Ramos (cell line): ENCODE measurements at regions not wholly inside any gene's neighbourhood (a gene's known extent, or its start where the extent isn't known, plus 50 kb on each side); places are given as distances from the start of the nearest gene placed in this dataset.
"Not testable (repeated sequence)": the region's sequence is repeated elsewhere in the genome, so short reads cannot be mapped to it uniquely, and the experiment has no call there.

ENCODE experiments used
- in situ Hi-C: fragments of 300-500 bp; cut with MboI; formaldehyde crosslinking; loops from one replicate; pipeline ENCODE4 v1.14.3; 2022; ENCODE audit warnings: low sequenced_read_pairs; ENCODE audit not compliant: unreplicated experiment

DNA sequence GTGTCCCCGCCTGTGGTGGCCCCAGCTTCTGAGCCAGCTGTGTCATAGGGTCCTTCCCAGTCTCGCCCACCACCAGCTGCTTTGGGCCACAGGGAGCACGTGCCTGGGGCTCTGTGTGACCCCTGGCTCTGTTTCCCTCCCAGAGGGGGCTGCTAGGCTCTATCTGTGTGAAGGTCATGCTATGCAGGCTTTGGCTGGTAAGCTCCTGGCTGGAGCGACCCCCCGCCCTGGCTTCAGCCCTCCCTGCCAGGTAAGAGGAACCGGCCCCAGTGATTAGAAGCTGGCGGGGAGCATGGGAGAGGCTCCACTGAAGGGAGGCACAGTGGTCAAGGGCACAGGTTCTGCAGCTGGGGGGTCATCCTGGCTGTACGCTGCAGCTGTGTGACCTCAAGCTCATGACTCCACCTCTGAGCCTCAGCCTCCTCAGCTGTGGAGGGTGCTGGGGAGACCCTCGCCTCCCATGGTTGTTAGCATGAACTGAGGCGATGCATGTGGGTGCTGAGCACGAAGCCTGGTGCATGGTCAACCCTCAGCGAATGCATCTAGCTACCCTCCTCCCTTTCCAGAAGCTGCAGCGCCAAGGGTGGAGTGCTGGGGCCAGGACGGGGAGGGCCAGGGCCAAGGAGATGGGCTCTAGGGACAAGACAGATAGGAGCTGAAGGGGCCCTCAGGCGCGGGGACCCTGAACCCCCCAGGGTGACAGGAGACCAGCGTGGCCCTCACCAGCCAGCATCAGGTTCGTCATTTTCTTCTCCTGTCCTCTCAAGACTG lies 163.8 kb upstream of the MVB12B start:
- in situ Hi-C loops = no loop called here

DNA sequence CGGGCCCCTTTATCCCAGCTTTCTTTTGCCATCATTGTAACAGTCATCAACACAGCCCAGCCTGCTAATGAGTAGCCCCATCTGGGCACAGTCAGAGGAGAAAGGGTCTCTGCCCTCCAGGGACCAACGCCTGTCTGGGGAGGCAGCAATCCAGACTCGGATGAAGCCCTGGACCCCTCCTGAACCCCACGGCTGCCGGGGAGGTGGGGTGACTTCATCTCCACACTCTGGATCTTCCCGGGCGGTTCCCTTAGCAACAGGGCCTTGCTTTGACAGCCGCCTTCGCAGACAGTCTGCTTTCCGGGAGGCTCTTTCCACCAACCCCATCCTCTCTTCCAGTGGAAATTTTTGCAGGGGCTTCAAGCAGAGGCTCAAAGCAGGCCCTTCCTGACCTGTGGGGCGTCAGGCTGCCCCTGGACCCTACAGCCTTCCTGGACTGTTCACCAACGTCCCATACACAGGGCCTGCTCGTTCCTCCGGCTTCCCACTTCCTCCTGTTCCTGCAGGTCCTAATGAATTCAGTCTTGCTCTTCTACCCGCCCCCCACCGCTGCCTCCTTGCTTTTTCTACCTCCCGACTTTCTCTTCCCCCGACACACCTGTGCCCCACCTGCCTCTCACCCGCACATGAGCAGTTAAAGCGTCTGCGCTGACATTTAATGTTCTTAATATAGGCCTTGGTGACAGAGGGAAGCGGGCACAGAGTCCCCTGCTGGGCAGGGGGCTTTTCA lies 161.7 kb upstream of the MVB12B start:
- in situ Hi-C loops = no loop called here

GRCh38 chr9:126165755-126166154 lies 160.9 kb upstream of the MVB12B start:
- in situ Hi-C loops = no loop called here

DNA sequence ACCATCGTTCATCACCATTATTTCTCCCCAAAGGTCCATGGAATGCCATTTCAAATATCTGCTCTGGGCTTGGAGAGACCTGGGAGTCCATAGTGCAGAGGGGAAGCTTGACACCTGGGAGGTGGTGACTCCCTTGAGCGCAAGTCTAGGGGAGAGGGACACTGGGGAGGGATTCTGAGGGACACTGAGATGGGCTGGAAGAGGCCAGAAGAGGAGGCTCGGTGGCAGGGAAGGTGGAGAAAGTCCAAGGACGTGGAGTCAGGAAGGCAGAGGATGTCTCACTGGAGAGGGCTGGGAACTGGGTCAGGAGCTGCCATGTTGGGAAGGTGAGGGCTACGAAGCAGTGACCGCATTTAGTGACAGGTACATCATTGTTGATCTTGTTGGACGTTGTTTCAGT lies 160.3 kb upstream of the MVB12B start:
- in situ Hi-C loops = no loop called here

DNA sequence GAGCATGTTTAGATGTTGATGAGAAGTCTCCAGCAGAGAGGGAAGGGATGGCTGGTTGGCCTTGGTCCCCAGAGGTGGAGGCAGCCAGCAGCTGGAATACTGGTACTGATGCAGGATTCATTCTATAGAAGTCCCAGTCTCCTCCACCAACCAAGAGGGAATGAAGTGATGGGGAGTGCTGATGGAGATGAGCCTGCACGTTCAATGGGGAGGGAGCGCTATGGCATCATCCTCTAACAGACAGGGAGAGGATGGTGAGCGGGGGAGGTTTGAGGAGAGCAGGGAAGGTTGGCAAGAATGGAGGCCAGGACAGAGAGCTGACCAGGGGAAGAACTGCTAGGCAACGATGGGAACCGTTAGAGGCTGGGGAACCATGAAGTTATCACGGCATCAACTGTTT lies 159.8 kb upstream of the MVB12B start:
- in situ Hi-C loops = no loop called here

DNA sequence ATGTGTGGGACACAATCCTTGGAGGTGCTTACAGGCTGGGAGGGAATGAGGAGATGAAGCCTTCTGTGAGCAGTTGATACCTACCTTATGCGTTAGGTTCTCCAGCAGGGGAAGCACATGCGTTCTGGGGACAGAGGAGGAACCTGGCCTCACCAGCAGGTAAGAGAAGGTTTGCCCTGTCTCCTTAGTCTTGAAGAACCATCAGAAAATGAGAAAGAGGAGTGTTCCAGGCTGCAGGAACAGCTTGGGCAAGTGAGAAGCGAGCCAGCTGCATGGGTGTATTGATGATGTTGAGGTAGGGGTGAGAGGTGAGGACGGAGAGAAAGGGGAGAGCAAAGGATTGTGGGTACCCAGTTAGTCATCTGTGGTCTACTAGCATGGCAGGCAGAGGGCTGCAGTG lies 156.9 kb upstream of the MVB12B start:
- in situ Hi-C loops = no loop called here

- in situ Hi-C loops = no loop called here
Observed at GRCh38 chr9:126170286-126170823, 156.3 kb upstream of the MVB12B start.

- in situ Hi-C loops = no loop called here
Observed at GRCh38 chr9:126171641-126172040, 155.0 kb upstream of the MVB12B start.

- in situ Hi-C loops = no loop called here
Observed at GRCh38 chr9:126173401-126173800, 153.2 kb upstream of the MVB12B start.

DNA sequence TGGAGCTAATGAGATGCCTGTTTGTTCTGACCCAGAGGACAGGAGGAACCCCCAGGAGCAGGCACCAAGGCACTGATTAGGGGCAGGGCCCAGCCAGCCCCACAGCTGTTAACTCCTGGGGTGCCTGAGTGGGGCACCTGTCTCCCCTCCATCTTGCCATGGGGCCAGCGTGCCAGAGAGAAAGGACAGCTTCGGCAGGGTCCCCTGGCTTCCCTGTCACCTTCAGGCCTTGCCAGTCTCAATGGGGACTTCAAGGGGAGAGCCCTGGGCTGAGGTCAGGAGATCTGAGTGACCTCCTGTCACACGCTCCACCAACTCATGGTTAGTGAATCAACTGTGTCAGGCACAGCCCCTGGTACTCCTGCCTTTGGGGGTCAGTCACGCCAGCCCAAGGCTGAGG lies 152.7 kb upstream of the MVB12B start:
- in situ Hi-C loops = no loop called here

DNA sequence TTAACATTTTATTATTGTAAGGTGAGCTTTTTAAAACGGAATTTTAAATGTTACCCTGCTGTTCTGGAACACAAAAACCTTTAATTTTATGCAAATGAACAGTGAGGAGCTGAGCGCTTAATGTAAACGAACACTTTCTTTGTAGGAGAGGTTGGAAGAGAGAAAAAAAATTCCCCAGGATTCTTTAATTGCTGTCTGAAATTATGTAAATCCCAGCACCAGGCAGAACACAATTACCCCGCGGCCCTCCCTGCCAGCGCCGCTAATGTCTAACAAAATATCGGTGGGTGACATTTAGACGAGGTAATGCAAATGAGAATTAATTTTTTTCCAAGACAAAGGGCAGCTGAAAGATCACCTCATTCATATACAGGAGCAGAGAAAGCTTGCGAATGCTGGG lies 143.4 kb upstream of the MVB12B start:
- in situ Hi-C loops = no loop called here

- in situ Hi-C loops = not testable (repeated sequence)
Observed at GRCh38 chr9:126190994-126191393, 135.6 kb upstream of the MVB12B start.

DNA sequence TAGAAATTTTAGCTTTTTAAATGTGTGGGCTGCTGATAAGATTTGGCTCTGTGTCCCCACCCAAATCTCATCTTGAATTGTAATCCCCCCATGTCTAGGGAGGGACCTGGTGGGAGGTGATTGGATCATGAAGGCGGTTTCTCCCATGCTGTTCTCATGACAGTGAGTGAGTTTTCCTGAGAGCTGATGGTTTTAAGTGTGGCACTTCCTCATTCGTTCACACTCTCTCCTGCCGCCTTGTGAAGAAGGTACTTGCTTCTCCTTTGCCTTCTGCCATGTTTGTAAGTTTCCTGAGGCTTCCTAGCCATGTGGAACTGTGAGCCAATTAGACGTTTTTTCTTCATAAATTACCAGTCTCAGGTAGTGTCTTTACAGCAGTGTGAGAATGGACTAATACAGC lies 127.8 kb upstream of the MVB12B start:
- in situ Hi-C loops = no loop called here

DNA sequence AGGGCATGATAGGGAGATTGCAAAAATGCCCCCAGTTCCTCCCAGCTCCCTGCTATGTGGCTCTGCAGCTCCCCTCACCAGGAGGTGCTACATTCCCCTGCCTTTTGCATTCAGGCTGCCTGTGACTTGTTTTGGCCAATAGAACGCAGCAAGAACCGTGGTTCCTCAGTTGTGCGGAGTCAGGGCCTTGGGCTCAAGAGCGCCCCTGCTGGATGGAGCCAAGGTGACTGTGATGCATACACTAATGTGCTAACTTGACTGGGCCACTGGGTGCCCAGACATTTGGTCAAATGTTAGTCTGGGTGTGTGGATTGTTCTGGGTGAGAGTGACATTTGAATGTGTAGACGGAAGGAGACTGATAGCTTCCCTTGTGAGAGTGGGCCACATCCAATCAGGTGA lies 123.3 kb upstream of the MVB12B start:
- in situ Hi-C loops = no loop called here

DNA sequence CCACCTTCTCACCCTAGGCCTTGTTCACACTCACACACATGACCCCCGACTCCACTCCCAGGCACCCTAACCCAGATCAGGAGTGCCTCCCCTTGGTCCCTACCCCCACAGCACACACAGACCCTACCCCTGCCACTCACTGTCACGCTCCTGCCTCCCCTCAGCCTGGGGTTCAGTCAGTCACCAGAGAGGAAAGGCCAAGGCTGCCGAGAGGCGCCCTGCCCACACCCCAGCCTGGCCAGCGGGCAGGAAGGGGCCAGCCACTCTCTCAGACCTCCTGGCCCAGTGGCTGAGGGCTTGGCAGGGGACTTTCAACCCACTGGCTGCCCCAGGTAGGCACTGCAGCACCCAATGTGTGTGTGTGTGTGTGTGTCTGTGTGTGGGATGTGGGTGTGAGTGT lies 122.4 kb upstream of the MVB12B start:
- in situ Hi-C loops = no loop called here

- in situ Hi-C loops = no loop called here
Observed at GRCh38 chr9:126204708-126205225, 121.9 kb upstream of the MVB12B start.

DNA sequence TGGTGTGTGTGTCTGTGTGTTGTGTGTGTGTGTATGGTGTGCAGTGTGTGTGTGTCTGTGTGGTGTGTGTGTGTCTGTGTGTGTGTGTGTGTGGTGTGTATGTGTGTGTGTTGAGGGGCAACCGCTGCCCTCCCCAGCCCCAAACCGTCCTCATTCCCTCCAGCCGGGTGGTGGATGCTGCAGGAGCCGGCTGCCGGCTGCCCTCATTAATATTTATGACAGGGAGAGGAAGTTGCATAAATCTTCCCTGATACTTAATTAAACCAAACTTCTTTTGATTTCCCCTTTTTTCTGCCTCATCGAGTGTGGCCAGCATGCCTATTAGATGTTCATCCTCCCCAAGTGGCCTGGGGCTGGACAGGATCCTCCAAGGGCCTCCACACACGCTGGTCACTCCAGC lies 121.4 kb upstream of the MVB12B start:
- in situ Hi-C loops = no loop called here

- in situ Hi-C loops = no loop called here
Observed at GRCh38 chr9:126205845-126206498, 120.7 kb upstream of the MVB12B start.

- in situ Hi-C loops = no loop called here
Observed at GRCh38 chr9:126207256-126207655, 119.4 kb upstream of the MVB12B start.

DNA sequence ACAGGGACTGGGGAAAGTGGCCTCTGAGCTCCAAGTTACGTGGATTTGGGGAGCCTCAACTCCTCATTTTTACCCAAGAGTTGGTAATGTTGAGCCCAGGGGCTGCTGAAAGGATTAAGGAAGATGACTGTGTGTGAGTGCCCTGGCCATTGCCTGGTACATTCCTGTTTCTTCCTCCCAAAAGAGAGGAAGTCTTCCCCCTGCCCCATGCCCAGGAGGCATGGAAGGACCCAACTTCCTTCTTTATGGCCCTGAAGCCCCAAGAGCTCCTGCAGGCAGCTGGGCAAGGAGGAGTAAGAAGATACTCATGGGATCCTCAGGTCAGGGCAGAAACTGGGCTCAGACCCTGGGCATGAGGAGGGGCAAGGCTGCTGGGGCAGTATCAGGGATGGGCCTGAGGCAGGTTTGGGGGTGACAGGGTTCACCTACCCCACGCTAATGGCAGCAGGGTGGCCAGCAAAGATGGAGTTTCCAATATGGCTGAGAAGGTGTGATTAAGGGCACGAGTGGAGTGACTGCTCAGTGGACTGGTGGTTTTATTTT lies 118.3 kb upstream of the MVB12B start:
- in situ Hi-C loops = no loop called here
